ENCODE measurements at regions not wholly inside any gene's neighbourhood (a gene's known extent, or its start where the extent isn't known, plus 50 kb on each side); places are given as distances from the start of the nearest gene placed in this dataset.
A peak's percentile ranks its signal among the peaks of the same experiment; 100 is the strongest.

GRCh38 chr7:91537260-91538152 is 273.3 kb downstream of the FZD1 start:
- DNase-seq: no peak

GRCh38 chr7:91541641-91542040 is 277.4 kb downstream of the FZD1 start:
- DNase-seq: no peak

GRCh38 chr7:91543646-91544045 is 279.4 kb downstream of the FZD1 start:
- no peak for DNase-seq

GRCh38 chr7:91549878-91550277 is 285.6 kb downstream of the FZD1 start:
- DNase-seq: no peak

- no peak for DNase-seq
Measured at GRCh38 chr7:91550931-91551330, 286.7 kb downstream of the FZD1 start.

- DNase-seq: no peak
Measured at GRCh38 chr7:91551377-91552175, 287.3 kb downstream of the FZD1 start.

- no peak for DNase-seq
Measured at GRCh38 chr7:91553410-91553895, 289.2 kb downstream of the FZD1 start.

- DNase-seq: no peak
Measured at GRCh38 chr7:91554883-91555282, 290.6 kb downstream of the FZD1 start.

GRCh38 chr7:91556239-91556638 is 292.0 kb downstream of the FZD1 start:
- no peak for DNase-seq

- no peak for DNase-seq
Measured at GRCh38 chr7:91556956-91557650, 292.9 kb downstream of the FZD1 start.

GRCh38 chr7:91557789-91558404 is 293.7 kb downstream of the FZD1 start:
- no peak for DNase-seq

- no peak for DNase-seq
Measured at GRCh38 chr7:91559947-91560346, 295.7 kb downstream of the FZD1 start.

GRCh38 chr7:91564101-91564500 is 299.9 kb downstream of the FZD1 start:
- DNase-seq: no peak

GRCh38 chr7:91564541-91564940 is 300.3 kb downstream of the FZD1 start:
- no peak for DNase-seq

GRCh38 chr7:91565499-91566401 is 301.5 kb downstream of the FZD1 start:
- peak; percentile 53 for DNase-seq

- no peak for DNase-seq
Measured at GRCh38 chr7:91566402-91566732, 302.1 kb downstream of the FZD1 start.

GRCh38 chr7:91567081-91568012 is 303.1 kb downstream of the FZD1 start:
- DNase-seq: no peak

- DNase-seq: no peak
Measured at GRCh38 chr7:91568138-91568537, 303.9 kb downstream of the FZD1 start.

- DNase-seq: peak; percentile 46
Measured at GRCh38 chr7:91569728-91570457, 305.7 kb downstream of the FZD1 start.

- no peak for DNase-seq
Measured at GRCh38 chr7:91570560-91570959, 306.3 kb downstream of the FZD1 start.
